K562 (cell line): ENCODE measurements at regions not wholly inside any gene's neighbourhood (a gene's known extent, or its start where the extent isn't known, plus 50 kb on each side); places are given as distances from the start of the nearest gene placed in this dataset.

Experiments
- DNMT1 ChIP-seq: fragments of 450-650 bp; IDR thresholded peaks from 2 replicates; pipeline ENCODE4 v1.6.1; 2016; ENCODE audit warnings: antibody characterized with exemption, mild to moderate bottlenecking
- HDAC3 ChIP-seq: fragments of 450-650 bp; IDR thresholded peaks from 2 replicates; pipeline ENCODE4 v1.6.1; 2018; ENCODE audit warnings: borderline replicate concordance, mild to moderate bottlenecking, moderate library complexity; ENCODE audit not compliant: partially characterized antibody
- KLF16 ChIP-seq: IDR thresholded peaks from 2 replicates; pipeline ENCODE4 v1.6.1; 2016; ENCODE audit warnings: antibody characterized with exemption
- NKRF ChIP-seq: fragments of 450-650 bp; IDR thresholded peaks from 2 replicates; pipeline ENCODE4 v1.6.1; 2016; ENCODE audit warnings: borderline replicate concordance
- SIX5 ChIP-seq, 2 experiments: IDR thresholded peaks; 2 replicates each; pipeline ENCODE4 v1.6.1; 2011; ENCODE audit warnings: low read length in 2 of 2, borderline replicate concordance in 1 of 2, low read depth in 1 of 2, mild to moderate bottlenecking in 1 of 2, moderate library complexity in 1 of 2; ENCODE audit not compliant: insufficient read depth in 1 of 2
- ZBTB11 ChIP-seq, 3 experiments: fragments of 200-800 bp in 1 of 3; fragments of 250-450 bp in 1 of 3; fragments of 450-650 bp in 1 of 3; sonication (Bioruptor Pico) in 1 of 3; sonication (Bioruptor generic) in 1 of 3; formaldehyde crosslinking in 1 of 3; IDR thresholded peaks; 2 replicates each; pipeline versions ENCODE4 v1.6.1 to v1.8.0; 2016 to 2022; ENCODE audit warnings: mild to moderate bottlenecking in 2 of 3, missing genetic modification characterization in 2 of 3, missing compliant biosample characterization in 1 of 3, moderate library complexity in 1 of 3
- TF ChIP-seq, protein P1 (sequence below): fragments of 200-600 bp; sonication (generic); IDR thresholded peaks from one replicate; pipeline ENCODE4 v1.6.1; 2012; ENCODE audit warnings: mild to moderate bottlenecking, low read depth, low read length, inconsistent platforms

GRCh38 chr16:16828913-16829398, 450.0 kb downstream of the NPIPA7 start (continued):
- TF ChIP-seq, protein P1, sequence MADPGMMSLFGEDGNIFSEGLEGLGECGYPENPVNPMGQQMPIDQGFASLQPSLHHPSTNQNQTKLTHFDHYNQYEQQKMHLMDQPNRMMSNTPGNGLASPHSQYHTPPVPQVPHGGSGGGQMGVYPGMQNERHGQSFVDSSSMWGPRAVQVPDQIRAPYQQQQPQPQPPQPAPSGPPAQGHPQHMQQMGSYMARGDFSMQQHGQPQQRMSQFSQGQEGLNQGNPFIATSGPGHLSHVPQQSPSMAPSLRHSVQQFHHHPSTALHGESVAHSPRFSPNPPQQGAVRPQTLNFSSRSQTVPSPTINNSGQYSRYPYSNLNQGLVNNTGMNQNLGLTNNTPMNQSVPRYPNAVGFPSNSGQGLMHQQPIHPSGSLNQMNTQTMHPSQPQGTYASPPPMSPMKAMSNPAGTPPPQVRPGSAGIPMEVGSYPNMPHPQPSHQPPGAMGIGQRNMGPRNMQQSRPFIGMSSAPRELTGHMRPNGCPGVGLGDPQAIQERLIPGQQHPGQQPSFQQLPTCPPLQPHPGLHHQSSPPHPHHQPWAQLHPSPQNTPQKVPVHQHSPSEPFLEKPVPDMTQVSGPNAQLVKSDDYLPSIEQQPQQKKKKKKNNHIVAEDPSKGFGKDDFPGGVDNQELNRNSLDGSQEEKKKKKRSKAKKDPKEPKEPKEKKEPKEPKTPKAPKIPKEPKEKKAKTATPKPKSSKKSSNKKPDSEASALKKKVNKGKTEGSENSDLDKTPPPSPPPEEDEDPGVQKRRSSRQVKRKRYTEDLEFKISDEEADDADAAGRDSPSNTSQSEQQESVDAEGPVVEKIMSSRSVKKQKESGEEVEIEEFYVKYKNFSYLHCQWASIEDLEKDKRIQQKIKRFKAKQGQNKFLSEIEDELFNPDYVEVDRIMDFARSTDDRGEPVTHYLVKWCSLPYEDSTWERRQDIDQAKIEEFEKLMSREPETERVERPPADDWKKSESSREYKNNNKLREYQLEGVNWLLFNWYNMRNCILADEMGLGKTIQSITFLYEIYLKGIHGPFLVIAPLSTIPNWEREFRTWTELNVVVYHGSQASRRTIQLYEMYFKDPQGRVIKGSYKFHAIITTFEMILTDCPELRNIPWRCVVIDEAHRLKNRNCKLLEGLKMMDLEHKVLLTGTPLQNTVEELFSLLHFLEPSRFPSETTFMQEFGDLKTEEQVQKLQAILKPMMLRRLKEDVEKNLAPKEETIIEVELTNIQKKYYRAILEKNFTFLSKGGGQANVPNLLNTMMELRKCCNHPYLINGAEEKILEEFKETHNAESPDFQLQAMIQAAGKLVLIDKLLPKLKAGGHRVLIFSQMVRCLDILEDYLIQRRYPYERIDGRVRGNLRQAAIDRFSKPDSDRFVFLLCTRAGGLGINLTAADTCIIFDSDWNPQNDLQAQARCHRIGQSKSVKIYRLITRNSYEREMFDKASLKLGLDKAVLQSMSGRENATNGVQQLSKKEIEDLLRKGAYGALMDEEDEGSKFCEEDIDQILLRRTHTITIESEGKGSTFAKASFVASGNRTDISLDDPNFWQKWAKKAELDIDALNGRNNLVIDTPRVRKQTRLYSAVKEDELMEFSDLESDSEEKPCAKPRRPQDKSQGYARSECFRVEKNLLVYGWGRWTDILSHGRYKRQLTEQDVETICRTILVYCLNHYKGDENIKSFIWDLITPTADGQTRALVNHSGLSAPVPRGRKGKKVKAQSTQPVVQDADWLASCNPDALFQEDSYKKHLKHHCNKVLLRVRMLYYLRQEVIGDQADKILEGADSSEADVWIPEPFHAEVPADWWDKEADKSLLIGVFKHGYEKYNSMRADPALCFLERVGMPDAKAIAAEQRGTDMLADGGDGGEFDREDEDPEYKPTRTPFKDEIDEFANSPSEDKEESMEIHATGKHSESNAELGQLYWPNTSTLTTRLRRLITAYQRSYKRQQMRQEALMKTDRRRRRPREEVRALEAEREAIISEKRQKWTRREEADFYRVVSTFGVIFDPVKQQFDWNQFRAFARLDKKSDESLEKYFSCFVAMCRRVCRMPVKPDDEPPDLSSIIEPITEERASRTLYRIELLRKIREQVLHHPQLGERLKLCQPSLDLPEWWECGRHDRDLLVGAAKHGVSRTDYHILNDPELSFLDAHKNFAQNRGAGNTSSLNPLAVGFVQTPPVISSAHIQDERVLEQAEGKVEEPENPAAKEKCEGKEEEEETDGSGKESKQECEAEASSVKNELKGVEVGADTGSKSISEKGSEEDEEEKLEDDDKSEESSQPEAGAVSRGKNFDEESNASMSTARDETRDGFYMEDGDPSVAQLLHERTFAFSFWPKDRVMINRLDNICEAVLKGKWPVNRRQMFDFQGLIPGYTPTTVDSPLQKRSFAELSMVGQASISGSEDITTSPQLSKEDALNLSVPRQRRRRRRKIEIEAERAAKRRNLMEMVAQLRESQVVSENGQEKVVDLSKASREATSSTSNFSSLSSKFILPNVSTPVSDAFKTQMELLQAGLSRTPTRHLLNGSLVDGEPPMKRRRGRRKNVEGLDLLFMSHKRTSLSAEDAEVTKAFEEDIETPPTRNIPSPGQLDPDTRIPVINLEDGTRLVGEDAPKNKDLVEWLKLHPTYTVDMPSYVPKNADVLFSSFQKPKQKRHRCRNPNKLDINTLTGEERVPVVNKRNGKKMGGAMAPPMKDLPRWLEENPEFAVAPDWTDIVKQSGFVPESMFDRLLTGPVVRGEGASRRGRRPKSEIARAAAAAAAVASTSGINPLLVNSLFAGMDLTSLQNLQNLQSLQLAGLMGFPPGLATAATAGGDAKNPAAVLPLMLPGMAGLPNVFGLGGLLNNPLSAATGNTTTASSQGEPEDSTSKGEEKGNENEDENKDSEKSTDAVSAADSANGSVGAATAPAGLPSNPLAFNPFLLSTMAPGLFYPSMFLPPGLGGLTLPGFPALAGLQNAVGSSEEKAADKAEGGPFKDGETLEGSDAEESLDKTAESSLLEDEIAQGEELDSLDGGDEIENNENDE = no peak
- no peak for TF ChIP-seq DNMT1
- TF ChIP-seq KLF16 = no peak
- no peak for TF ChIP-seq ZBTB11 (CRISPR knock-in tag; IDR thresholded peaks at IDR 0.05)
- no peak for TF ChIP-seq NKRF
- no peak for TF ChIP-seq SIX5 (IDR thresholded peaks at IDR 0.05; ENCODE audit: borderline replicate concordance in 1 of 2, insufficient read depth in 1 of 2, low read depth in 1 of 2, low read length in 2 of 2)
- no peak for TF ChIP-seq HDAC3
